CD8-positive, alpha-beta memory T cell (primary cell): ENCODE measurements at regions not wholly inside any gene's neighbourhood (a gene's known extent, or its start where the extent isn't known, plus 50 kb on each side); places are given as distances from the start of the nearest gene placed in this dataset.
A peak's percentile ranks its signal among the peaks of the same experiment; 100 is the strongest.

Experiments
- CTCF ChIA-PET: fragments of 350-600 bp; sonication (Branson Sonifier 250); formaldehyde crosslinking; loops from one replicate; lab custom pipeline; 2021; ENCODE audit warnings: antibody characterized with exemption; lab: Charles Lee
- POLR2A ChIA-PET: fragments of 350-600 bp; sonication (Branson Sonifier 250); formaldehyde crosslinking; loops from one replicate; lab custom pipeline; 2021; ENCODE audit warnings: antibody characterized with exemption; lab: Charles Lee
- DNase-seq, 5 donors: peaks; one replicate each; pipeline versions ENCODE4 v3.0.0 to v3.0.0-alpha.2; 2020 to 2022; ENCODE audit warnings: mixed read lengths in 1 of 5
- H3K27ac ChIP-seq: one replicate; pipeline ENCODE4 v1.7.0; 2013; ENCODE audit warnings: low read depth, mild to moderate bottlenecking, low read length, moderate library complexity
- H3K27me3 ChIP-seq: 2 replicates; pipeline ENCODE4 v1.7.0; 2013; ENCODE audit warnings: low read length, mild to moderate bottlenecking; ENCODE audit not compliant: insufficient read depth, poor library complexity, severe bottlenecking
- H3K36me3 ChIP-seq: 2 replicates; pipeline ENCODE4 v1.7.0; 2013; ENCODE audit warnings: mild to moderate bottlenecking, low read length, moderate library complexity; ENCODE audit not compliant: insufficient read depth
- H3K4me1 ChIP-seq: 2 replicates; pipeline ENCODE4 v1.7.0; 2013; ENCODE audit warnings: mild to moderate bottlenecking, low read length, moderate library complexity; ENCODE audit not compliant: insufficient read depth
- H3K4me3 ChIP-seq: 2 replicates; pipeline ENCODE4 v1.7.0; 2013; ENCODE audit warnings: mild to moderate bottlenecking, low read length
- H3K9me3 ChIP-seq: 2 replicates; pipeline ENCODE4 v1.7.0; 2013; ENCODE audit warnings: mild to moderate bottlenecking, low read length
- H3K27ac Mint-ChIP-seq, 8 donors: one replicate each; pipeline ENCODE4 v1.8.0; 2020 to 2021; ENCODE audit warnings: mixed read lengths in 8 of 8, mild to moderate bottlenecking in 6 of 8, inconsistent platforms in 3 of 8, moderate library complexity in 3 of 8
- H3K27me3 Mint-ChIP-seq, 2 donors: one replicate each; pipeline ENCODE4 v1.8.0; 2020 to 2021; ENCODE audit warnings: mixed read lengths in 2 of 2, mild to moderate bottlenecking in 1 of 2, moderate library complexity in 1 of 2
- H3K36me3 Mint-ChIP-seq, 3 donors: one replicate each; pipeline ENCODE4 v1.8.0; 2020 to 2021; ENCODE audit warnings: mixed read lengths in 3 of 3, inconsistent platforms in 1 of 3, mild to moderate bottlenecking in 1 of 3
- H3K4me1 Mint-ChIP-seq, 3 donors: one replicate each; pipeline ENCODE4 v1.8.0; 2020 to 2021; ENCODE audit warnings: mixed read lengths in 3 of 3, inconsistent platforms in 1 of 3, mild to moderate bottlenecking in 1 of 3
- H3K4me3 Mint-ChIP-seq, 7 donors: one replicate each; pipeline ENCODE4 v1.8.0; 2020 to 2021; ENCODE audit warnings: mixed read lengths in 7 of 7, mild to moderate bottlenecking in 6 of 7, moderate library complexity in 4 of 7, inconsistent platforms in 2 of 7
- H3K9me3 Mint-ChIP-seq, 5 donors: one replicate each; pipeline ENCODE4 v1.8.0; 2020 to 2022; ENCODE audit warnings: mixed read lengths in 5 of 5, mild to moderate bottlenecking in 3 of 5, moderate library complexity in 2 of 5, inconsistent platforms in 1 of 5

GRCh38 chr10:47078393-47079203, 167.4 kb downstream of the PTPN20 start:
- Mint-ChIP-seq H3K4me3 (no peak overlapping the region), H3K4me1 (peaks cover 13 to 42% (median 14%) of the 10 kb centered on the region in 3 donors), H3K27ac (no peak overlapping the region), H3K36me3 (no peaks in the 10 kb centered on the region), H3K27me3 (peaks cover 0 to 7% of the 10 kb centered on the region in 2 donors), H3K9me3 (no peaks in the 10 kb centered on the region)
- H3K27me3 ChIP-seq: no peaks in the 10 kb centered on the region
- ChIA-PET CTCF (interaction anchor here (0.9 kb wide), 1 partner anchor 54 kb away, joined by 3 read pairs; no protein-coding TSS in a partner anchor), POLR2A (no interaction called here)
- H3K4me3 ChIP-seq: no peak overlapping the region
- no peaks in the 10 kb centered on the region for H3K9me3 ChIP-seq
- H3K27ac ChIP-seq: no peak overlapping the region
- peaks cover 4% of the 10 kb centered on the region for H3K4me1 ChIP-seq
- H3K36me3 ChIP-seq: no peaks in the 10 kb centered on the region
- DNase-seq: no peak

- Mint-ChIP-seq H3K27ac (no peak overlapping the region), H3K4me1 (peaks cover 13 to 42% (median 14%) of the 10 kb centered on the region in 3 donors), H3K9me3 (no peaks in the 10 kb centered on the region), H3K36me3 (no peaks in the 10 kb centered on the region), H3K4me3 (no peak overlapping the region), H3K27me3 (peaks cover 0 to 7% of the 10 kb centered on the region in 2 donors)
- peaks cover 4% of the 10 kb centered on the region for H3K4me1 ChIP-seq
- no peaks in the 10 kb centered on the region for H3K27me3 ChIP-seq
- no peaks in the 10 kb centered on the region for H3K9me3 ChIP-seq
- DNase-seq: no peak
- POLR2A ChIA-PET: no interaction called here
- no peak overlapping the region for H3K4me3 ChIP-seq
- H3K36me3 ChIP-seq: no peaks in the 10 kb centered on the region
- no peak overlapping the region for H3K27ac ChIP-seq
- CTCF ChIA-PET: interaction anchor here (0.9 kb wide), 1 partner anchor 54 kb away, joined by 3 read pairs; no protein-coding TSS in a partner anchor
Measured at GRCh38 chr10:47079204-47079580, 168.0 kb downstream of the PTPN20 start.

- H3K9me3 Mint-ChIP-seq: peaks cover 0 to 3% (median 0%) of the 10 kb centered on the region in 5 donors
- peak in 2 of 5 donors; percentile 27 to 69 for DNase-seq
Measured at GRCh38 chr10:47081264-47081663, 170.0 kb downstream of the PTPN20 start.

GRCh38 chr10:47082055-47082784, 171.0 kb downstream of the PTPN20 start:
- Histone ChIP-seq H3K4me3 (no peak overlapping the region), H3K4me1 (peaks cover under 1% of the 10 kb centered on the region), H3K9me3 (no peaks in the 10 kb centered on the region), H3K27ac (no peak overlapping the region), H3K27me3 (no peaks in the 10 kb centered on the region), H3K36me3 (no peaks in the 10 kb centered on the region)
- Mint-ChIP-seq H3K27ac (no peak overlapping the region), H3K9me3 (peaks cover 0 to 3% (median 0%) of the 10 kb centered on the region in 5 donors), H3K4me1 (peaks cover 7 to 36% (median 8%) of the 10 kb centered on the region in 3 donors), H3K36me3 (no peaks in the 10 kb centered on the region), H3K4me3 (no peak overlapping the region), H3K27me3 (peaks cover 0 to 7% of the 10 kb centered on the region in 2 donors)
- CTCF ChIA-PET: interaction anchor here (1.5 to 1.7 kb wide), 2 partner anchors 10 to 143 kb away, joined by 3 read pairs; no protein-coding TSS in a partner anchor
- no peak for DNase-seq
- POLR2A ChIA-PET: no interaction called here

More at GRCh38 chr10:47081264-47081663, 170.0 kb downstream of the PTPN20 start:
- ChIA-PET POLR2A (no interaction called here), CTCF (interaction anchor here (1.5 kb wide), 1 partner anchor 9 kb away, joined by 3 read pairs; no protein-coding TSS in a partner anchor)
- Histone ChIP-seq H3K4me1 (peaks cover 4% of the 10 kb centered on the region), H3K36me3 (no peaks in the 10 kb centered on the region), H3K9me3 (no peaks in the 10 kb centered on the region), H3K27me3 (no peaks in the 10 kb centered on the region), H3K27ac (no peak overlapping the region), H3K4me3 (no peak overlapping the region)
- Mint-ChIP-seq H3K4me3 (peak overlapping the region in 1 of 7 donors; percentile 1), H3K27ac (peak overlapping the region in 1 of 8 donors; percentile 81), H3K4me1 (peaks cover 13 to 42% (median 14%) of the 10 kb centered on the region in 3 donors), H3K27me3 (peaks cover 0 to 7% of the 10 kb centered on the region in 2 donors), H3K36me3 (no peaks in the 10 kb centered on the region)

- CTCF ChIA-PET: no interaction called here
- peaks cover 0 to 9% (median 0%) of the 10 kb centered on the region in 3 donors for H3K4me1 Mint-ChIP-seq
- no peaks in the 10 kb centered on the region for H3K36me3 Mint-ChIP-seq
- H3K27ac Mint-ChIP-seq: peak overlapping the region in 1 of 8 donors; percentile 54
- H3K9me3 ChIP-seq: no peaks in the 10 kb centered on the region
- H3K4me1 ChIP-seq: peaks cover 11% of the 10 kb centered on the region
- POLR2A ChIA-PET: no interaction called here
- H3K27me3 ChIP-seq: no peaks in the 10 kb centered on the region
- H3K27me3 Mint-ChIP-seq: peaks cover 3 to 4% of the 10 kb centered on the region in 2 donors
- H3K36me3 ChIP-seq: no peaks in the 10 kb centered on the region
- no peak overlapping the region for H3K4me3 ChIP-seq
- H3K4me3 Mint-ChIP-seq: no peak overlapping the region
- peaks cover 0 to 3% (median 0%) of the 10 kb centered on the region in 5 donors for H3K9me3 Mint-ChIP-seq
- no peak for DNase-seq
- no peak overlapping the region for H3K27ac ChIP-seq
Measured at GRCh38 chr10:47087667-47088066, 176.4 kb downstream of the PTPN20 start.

- Mint-ChIP-seq H3K4me3 (no peak overlapping the region), H3K27ac (no peak overlapping the region), H3K4me1 (peaks cover 0 to 9% (median 0%) of the 10 kb centered on the region in 3 donors), H3K9me3 (peaks cover 0 to 3% (median 0%) of the 10 kb centered on the region in 5 donors), H3K27me3 (peaks cover 3 to 4% of the 10 kb centered on the region in 2 donors), H3K36me3 (no peaks in the 10 kb centered on the region)
- Histone ChIP-seq H3K4me1 (peaks cover 11% of the 10 kb centered on the region), H3K9me3 (no peaks in the 10 kb centered on the region), H3K27ac (no peak overlapping the region), H3K36me3 (no peaks in the 10 kb centered on the region), H3K27me3 (no peaks in the 10 kb centered on the region), H3K4me3 (no peak overlapping the region)
- ChIA-PET CTCF (interaction anchor here (1.3 kb wide), 1 partner anchor 223 kb away, joined by 3 read pairs; no protein-coding TSS in a partner anchor), POLR2A (no interaction called here)
- DNase-seq: no peak
Measured at GRCh38 chr10:47088656-47089354, 177.6 kb downstream of the PTPN20 start.

GRCh38 chr10:47090042-47090441, 178.8 kb downstream of the PTPN20 start:
- no peaks in the 10 kb centered on the region for H3K9me3 ChIP-seq
- Mint-ChIP-seq H3K9me3 (peaks cover 0 to under 1% (median 0%) of the 10 kb centered on the region in 5 donors), H3K27me3 (peaks cover 3 to 4% of the 10 kb centered on the region in 2 donors), H3K27ac (no peak overlapping the region), H3K36me3 (no peaks in the 10 kb centered on the region), H3K4me1 (peaks cover 0 to 9% (median 0%) of the 10 kb centered on the region in 3 donors), H3K4me3 (no peak overlapping the region)
- peaks cover 11% of the 10 kb centered on the region for H3K4me1 ChIP-seq
- no peak overlapping the region for H3K27ac ChIP-seq
- CTCF ChIA-PET: no interaction called here
- no peaks in the 10 kb centered on the region for H3K27me3 ChIP-seq
- POLR2A ChIA-PET: no interaction called here
- H3K4me3 ChIP-seq: no peak overlapping the region
- no peak for DNase-seq
- no peaks in the 10 kb centered on the region for H3K36me3 ChIP-seq
